Liver (tissue), 8 donors: ENCODE measurements at regions not wholly inside any gene's neighbourhood (a gene's known extent, or its start where the extent isn't known, plus 50 kb on each side); places are given as distances from the start of the nearest gene placed in this dataset.

Source experiments
- DNase-seq: peaks from one replicate; pipeline ENCODE4 v3.0.0-alpha.2; 2017; ENCODE audit warnings: low spot score
- H3K27ac ChIP-seq, 2 donors: one replicate each; pipeline ENCODE4 v1.7.0; 2013; ENCODE audit warnings: inconsistent platforms in 2 of 2, low read length in 2 of 2, control low read depth in 1 of 2, low read depth in 1 of 2, mild to moderate bottlenecking in 1 of 2
- H3K27me3 ChIP-seq, 4 donors: one replicate each; pipeline versions ENCODE4 v1.6.1 to v1.7.0; 2013; ENCODE audit warnings: low read length in 3 of 4, inconsistent platforms in 1 of 4, mild to moderate bottlenecking in 1 of 4, moderate library complexity in 1 of 4; ENCODE audit not compliant: control insufficient read depth in 4 of 4, insufficient read depth in 4 of 4
- H3K36me3 ChIP-seq, 4 donors: one replicate each; pipeline versions ENCODE4 v1.6.1 to v1.7.0; 2013; ENCODE audit warnings: low read length in 3 of 4, mild to moderate bottlenecking in 3 of 4, low read depth in 1 of 4, moderate library complexity in 1 of 4; ENCODE audit not compliant: control insufficient read depth in 4 of 4, insufficient read depth in 3 of 4
- H3K4me1 ChIP-seq, 4 donors: one replicate each; pipeline versions ENCODE4 v1.6.1 to v1.7.0; 2013; ENCODE audit warnings: low read length in 3 of 4, mild to moderate bottlenecking in 3 of 4, moderate library complexity in 1 of 4; ENCODE audit not compliant: control insufficient read depth in 4 of 4, insufficient read depth in 4 of 4
- H3K4me3 ChIP-seq, 3 donors: one replicate each; pipeline versions ENCODE4 v1.6.1 to v1.7.0; 2013; ENCODE audit warnings: low read length in 3 of 3, control low read depth in 1 of 3, low read depth in 1 of 3, mild to moderate bottlenecking in 1 of 3
- H3K9ac ChIP-seq, 2 donors: one replicate each; pipeline ENCODE4 v1.7.0; 2013; ENCODE audit warnings: low read length in 2 of 2, mild to moderate bottlenecking in 2 of 2, moderate library complexity in 2 of 2, control low read depth in 1 of 2, low read depth in 1 of 2
- H3K9me3 ChIP-seq, 4 donors: one replicate each; pipeline versions ENCODE4 v1.6.1 to v1.7.0; 2013; ENCODE audit warnings: low read length in 3 of 4; ENCODE audit not compliant: control insufficient read depth in 4 of 4
- EGR1 ChIP-seq, 2 donors: IDR thresholded peaks; 2 replicates each; pipeline ENCODE4 v1.6.1; 2016 to 2018; ENCODE audit warnings: antibody characterized with exemption in 2 of 2, low read depth in 2 of 2
- FOXA1 ChIP-seq: IDR thresholded peaks from 2 replicates; pipeline ENCODE4 v1.6.1; 2016; ENCODE audit warnings: antibody characterized with exemption
- FOXA2 ChIP-seq: IDR thresholded peaks from 2 replicates; pipeline ENCODE4 v1.6.1; 2016; ENCODE audit warnings: antibody characterized with exemption
- GABPA ChIP-seq, 2 donors: IDR thresholded peaks in 1 of 2; conservative IDR thresholded peaks in 1 of 2; 2 replicates each; pipeline ENCODE4 v1.6.1; 2016; ENCODE audit warnings: antibody characterized with exemption in 2 of 2, mild to moderate bottlenecking in 1 of 2, moderate library complexity in 1 of 2
- HNF4A ChIP-seq, 2 donors: conservative IDR thresholded peaks; 2 replicates each; pipeline ENCODE4 v1.6.1; 2016; ENCODE audit warnings: antibody characterized with exemption in 2 of 2, mild to moderate bottlenecking in 2 of 2
- HNF4G ChIP-seq: IDR thresholded peaks from 2 replicates; pipeline ENCODE4 v1.6.1; 2016; ENCODE audit warnings: antibody characterized with exemption
- JUND ChIP-seq, 2 donors: IDR thresholded peaks; 2 replicates each; pipeline ENCODE4 v1.6.1; 2016; ENCODE audit warnings: antibody characterized with exemption in 2 of 2
- NR2F2 ChIP-seq: IDR thresholded peaks from 2 replicates; pipeline ENCODE4 v1.6.1; 2016; ENCODE audit warnings: antibody characterized with exemption
- RAD21 ChIP-seq, 2 donors: IDR thresholded peaks; 2 replicates each; pipeline ENCODE4 v1.6.1; 2016; ENCODE audit warnings: antibody characterized with exemption in 2 of 2, mild to moderate bottlenecking in 2 of 2
- RXRA ChIP-seq, 2 donors: IDR thresholded peaks; 2 replicates each; pipeline ENCODE4 v1.6.1; 2017 to 2018; ENCODE audit warnings: antibody characterized with exemption in 2 of 2, mild to moderate bottlenecking in 1 of 2
- SP1 ChIP-seq: IDR thresholded peaks from 2 replicates; pipeline ENCODE4 v1.6.1; 2018; ENCODE audit warnings: antibody characterized with exemption, mild to moderate bottlenecking
- TAF1 ChIP-seq: conservative IDR thresholded peaks from 2 replicates; pipeline ENCODE4 v1.6.1; 2016; ENCODE audit warnings: antibody characterized with exemption, mild to moderate bottlenecking
- YY1 ChIP-seq: IDR thresholded peaks from 2 replicates; pipeline ENCODE4 v1.6.1; 2016; ENCODE audit warnings: antibody characterized with exemption, mild to moderate bottlenecking
- WGBS: extraction: QIAGEN DNeasy Blood & Tissue Kit; methylation state at CpG from one replicate; pipeline ENCODE4 v1.1.7; 2013; 5-methylcytosine and 5-hydroxymethylcytosine counted together
- TF ChIP-seq, protein P1 (sequence below): fragments of 150-350 bp; IDR thresholded peaks from 2 replicates; pipeline ENCODE4 v1.5.1; 2017; ENCODE audit warnings: improper control_type of control experiment, low read depth, low read length; ENCODE audit not compliant: missing input control
- TF ChIP-seq, protein P2 (sequence below): IDR thresholded peaks from 2 replicates; pipeline ENCODE4 v1.6.1; 2016; ENCODE audit warnings: antibody characterized with exemption, mild to moderate bottlenecking
- TF ChIP-seq, protein P3 (sequence below): IDR thresholded peaks from 2 replicates; pipeline ENCODE4 v1.6.1; 2016; ENCODE audit warnings: antibody characterized with exemption
- TF ChIP-seq, protein P4 (sequence below): IDR thresholded peaks from 2 replicates; pipeline ENCODE4 v1.6.1; 2016; ENCODE audit warnings: antibody characterized with exemption
- TF ChIP-seq, protein P5 (sequence below): IDR thresholded peaks from 2 replicates; pipeline ENCODE4 v1.6.1; 2016; ENCODE audit warnings: antibody characterized with exemption
- donor health status: healthy.
- donor health status: healthy.
- donor health status: healthy.
- donor health status: healthy.
- donor health status: healthy.

DNA sequence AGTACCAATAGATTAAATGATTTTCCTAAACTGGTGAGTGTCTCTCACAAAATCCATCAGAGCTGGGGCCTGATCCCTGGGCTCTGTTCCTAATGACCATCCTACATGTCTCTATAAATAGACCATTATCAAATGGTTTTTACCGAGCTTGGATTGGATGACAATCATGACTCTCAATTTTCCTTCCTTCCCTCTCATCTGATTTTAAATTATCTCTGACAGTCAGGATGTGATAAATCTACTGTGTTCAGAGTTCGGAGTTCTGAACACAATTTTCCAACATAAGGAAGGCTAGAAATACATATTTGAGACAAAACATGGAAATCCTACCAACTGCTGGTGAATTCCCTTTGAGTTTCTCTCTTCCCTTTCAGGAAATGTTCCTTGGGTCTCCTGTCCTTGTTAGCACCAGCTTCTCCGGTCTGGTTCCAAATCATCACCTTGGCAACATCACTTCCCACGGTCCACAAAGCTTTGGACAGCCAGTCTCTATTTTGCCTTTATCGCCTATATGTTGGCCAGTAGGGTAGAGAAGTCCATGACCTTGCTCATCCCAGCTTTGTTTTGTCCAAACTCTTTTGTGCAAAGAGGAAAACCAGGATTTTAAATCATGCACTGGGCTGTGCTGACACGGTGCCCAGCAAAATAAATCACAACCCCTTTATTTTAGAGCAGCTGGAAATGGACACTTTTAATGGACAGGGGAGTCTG lies 139.6 kb upstream of the ITGA6 start:
- Histone ChIP-seq H3K4me3 (no peak overlapping the region), H3K9me3 (no peaks in the 10 kb centered on the region), H3K27ac (no peak overlapping the region), H3K27me3 (no peaks in the 10 kb centered on the region), H3K4me1 (no peaks in the 10 kb centered on the region), H3K9ac (no peak overlapping the region), H3K36me3 (no peaks in the 10 kb centered on the region)
- WGBS, result 80% methylated on average over 6 of the region's 6 CpGs
- TF ChIP-seq RXRA (IDR thresholded peaks at IDR 0.05), result no peak
- TF ChIP-seq SP1, result no peak
- TF ChIP-seq, protein P1, sequence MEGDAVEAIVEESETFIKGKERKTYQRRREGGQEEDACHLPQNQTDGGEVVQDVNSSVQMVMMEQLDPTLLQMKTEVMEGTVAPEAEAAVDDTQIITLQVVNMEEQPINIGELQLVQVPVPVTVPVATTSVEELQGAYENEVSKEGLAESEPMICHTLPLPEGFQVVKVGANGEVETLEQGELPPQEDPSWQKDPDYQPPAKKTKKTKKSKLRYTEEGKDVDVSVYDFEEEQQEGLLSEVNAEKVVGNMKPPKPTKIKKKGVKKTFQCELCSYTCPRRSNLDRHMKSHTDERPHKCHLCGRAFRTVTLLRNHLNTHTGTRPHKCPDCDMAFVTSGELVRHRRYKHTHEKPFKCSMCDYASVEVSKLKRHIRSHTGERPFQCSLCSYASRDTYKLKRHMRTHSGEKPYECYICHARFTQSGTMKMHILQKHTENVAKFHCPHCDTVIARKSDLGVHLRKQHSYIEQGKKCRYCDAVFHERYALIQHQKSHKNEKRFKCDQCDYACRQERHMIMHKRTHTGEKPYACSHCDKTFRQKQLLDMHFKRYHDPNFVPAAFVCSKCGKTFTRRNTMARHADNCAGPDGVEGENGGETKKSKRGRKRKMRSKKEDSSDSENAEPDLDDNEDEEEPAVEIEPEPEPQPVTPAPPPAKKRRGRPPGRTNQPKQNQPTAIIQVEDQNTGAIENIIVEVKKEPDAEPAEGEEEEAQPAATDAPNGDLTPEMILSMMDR, result no peak
- TF ChIP-seq TAF1, result no peak
- TF ChIP-seq FOXA2, result no peak
- TF ChIP-seq, protein P2, sequence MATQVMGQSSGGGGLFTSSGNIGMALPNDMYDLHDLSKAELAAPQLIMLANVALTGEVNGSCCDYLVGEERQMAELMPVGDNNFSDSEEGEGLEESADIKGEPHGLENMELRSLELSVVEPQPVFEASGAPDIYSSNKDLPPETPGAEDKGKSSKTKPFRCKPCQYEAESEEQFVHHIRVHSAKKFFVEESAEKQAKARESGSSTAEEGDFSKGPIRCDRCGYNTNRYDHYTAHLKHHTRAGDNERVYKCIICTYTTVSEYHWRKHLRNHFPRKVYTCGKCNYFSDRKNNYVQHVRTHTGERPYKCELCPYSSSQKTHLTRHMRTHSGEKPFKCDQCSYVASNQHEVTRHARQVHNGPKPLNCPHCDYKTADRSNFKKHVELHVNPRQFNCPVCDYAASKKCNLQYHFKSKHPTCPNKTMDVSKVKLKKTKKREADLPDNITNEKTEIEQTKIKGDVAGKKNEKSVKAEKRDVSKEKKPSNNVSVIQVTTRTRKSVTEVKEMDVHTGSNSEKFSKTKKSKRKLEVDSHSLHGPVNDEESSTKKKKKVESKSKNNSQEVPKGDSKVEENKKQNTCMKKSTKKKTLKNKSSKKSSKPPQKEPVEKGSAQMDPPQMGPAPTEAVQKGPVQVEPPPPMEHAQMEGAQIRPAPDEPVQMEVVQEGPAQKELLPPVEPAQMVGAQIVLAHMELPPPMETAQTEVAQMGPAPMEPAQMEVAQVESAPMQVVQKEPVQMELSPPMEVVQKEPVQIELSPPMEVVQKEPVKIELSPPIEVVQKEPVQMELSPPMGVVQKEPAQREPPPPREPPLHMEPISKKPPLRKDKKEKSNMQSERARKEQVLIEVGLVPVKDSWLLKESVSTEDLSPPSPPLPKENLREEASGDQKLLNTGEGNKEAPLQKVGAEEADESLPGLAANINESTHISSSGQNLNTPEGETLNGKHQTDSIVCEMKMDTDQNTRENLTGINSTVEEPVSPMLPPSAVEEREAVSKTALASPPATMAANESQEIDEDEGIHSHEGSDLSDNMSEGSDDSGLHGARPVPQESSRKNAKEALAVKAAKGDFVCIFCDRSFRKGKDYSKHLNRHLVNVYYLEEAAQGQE, result no peak
- TF ChIP-seq, protein P3, sequence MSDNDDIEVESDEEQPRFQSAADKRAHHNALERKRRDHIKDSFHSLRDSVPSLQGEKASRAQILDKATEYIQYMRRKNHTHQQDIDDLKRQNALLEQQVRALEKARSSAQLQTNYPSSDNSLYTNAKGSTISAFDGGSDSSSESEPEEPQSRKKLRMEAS, result no peak
- TF ChIP-seq YY1, result no peak
- no peak for TF ChIP-seq RAD21 (IDR thresholded peaks at IDR 0.05)
- TF ChIP-seq EGR1 (IDR thresholded peaks at IDR 0.05; ENCODE audit: low read depth in 2 of 2), result no peak
- TF ChIP-seq JUND (IDR thresholded peaks at IDR 0.05), result no peak
- TF ChIP-seq GABPA (IDR thresholded peaks at IDR 0.05 in 1 of 2, conservative IDR thresholded peaks at IDR 0.05 in 1 of 2), result no peak
- no peak for TF ChIP-seq NR2F2
- TF ChIP-seq HNF4A (conservative IDR thresholded peaks at IDR 0.05), result no peak
- no peak for TF ChIP-seq HNF4G
- no peak for DNase-seq

DNA sequence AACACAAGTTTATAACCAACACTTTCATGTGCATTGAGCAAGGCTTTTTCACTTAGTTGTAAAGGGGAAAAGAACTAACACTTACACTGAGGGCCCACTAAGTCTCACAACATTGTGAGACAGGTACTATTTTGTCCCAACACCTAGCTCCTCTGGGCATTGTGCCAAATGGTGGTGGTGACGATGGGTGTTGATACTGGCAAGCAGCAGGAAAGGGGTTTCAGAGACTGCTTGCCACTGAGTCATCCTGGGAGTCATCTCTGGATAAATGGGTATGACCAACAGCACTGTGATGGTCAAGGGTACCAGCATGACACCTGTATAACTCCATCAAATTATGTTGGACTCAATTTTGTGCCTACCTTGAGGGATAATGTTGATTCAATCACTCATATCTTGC lies 138.8 kb upstream of the ITGA6 start:
- Histone ChIP-seq H3K9ac (no peak overlapping the region), H3K36me3 (no peaks in the 10 kb centered on the region), H3K4me3 (no peak overlapping the region), H3K27ac (no peak overlapping the region), H3K9me3 (no peaks in the 10 kb centered on the region), H3K27me3 (no peaks in the 10 kb centered on the region), H3K4me1 (no peaks in the 10 kb centered on the region)
- WGBS, result 28% methylated on average over 1 of the region's 1 CpG
- DNase-seq, result no peak
- TF ChIP-seq, protein P1, result no peak
- no peak for TF ChIP-seq FOXA1
- TF ChIP-seq, protein P3, result no peak
- no peak for TF ChIP-seq HNF4G
- TF ChIP-seq, protein P4, sequence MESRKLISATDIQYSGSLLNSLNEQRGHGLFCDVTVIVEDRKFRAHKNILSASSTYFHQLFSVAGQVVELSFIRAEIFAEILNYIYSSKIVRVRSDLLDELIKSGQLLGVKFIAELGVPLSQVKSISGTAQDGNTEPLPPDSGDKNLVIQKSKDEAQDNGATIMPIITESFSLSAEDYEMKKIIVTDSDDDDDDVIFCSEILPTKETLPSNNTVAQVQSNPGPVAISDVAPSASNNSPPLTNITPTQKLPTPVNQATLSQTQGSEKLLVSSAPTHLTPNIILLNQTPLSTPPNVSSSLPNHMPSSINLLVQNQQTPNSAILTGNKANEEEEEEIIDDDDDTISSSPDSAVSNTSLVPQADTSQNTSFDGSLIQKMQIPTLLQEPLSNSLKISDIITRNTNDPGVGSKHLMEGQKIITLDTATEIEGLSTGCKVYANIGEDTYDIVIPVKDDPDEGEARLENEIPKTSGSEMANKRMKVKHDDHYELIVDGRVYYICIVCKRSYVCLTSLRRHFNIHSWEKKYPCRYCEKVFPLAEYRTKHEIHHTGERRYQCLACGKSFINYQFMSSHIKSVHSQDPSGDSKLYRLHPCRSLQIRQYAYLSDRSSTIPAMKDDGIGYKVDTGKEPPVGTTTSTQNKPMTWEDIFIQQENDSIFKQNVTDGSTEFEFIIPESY, result no peak
- TF ChIP-seq, protein P2, result no peak
- TF ChIP-seq SP1, result no peak
- TF ChIP-seq, protein P5, sequence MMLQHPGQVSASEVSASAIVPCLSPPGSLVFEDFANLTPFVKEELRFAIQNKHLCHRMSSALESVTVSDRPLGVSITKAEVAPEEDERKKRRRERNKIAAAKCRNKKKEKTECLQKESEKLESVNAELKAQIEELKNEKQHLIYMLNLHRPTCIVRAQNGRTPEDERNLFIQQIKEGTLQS, result no peak
- no peak for TF ChIP-seq HNF4A (conservative IDR thresholded peaks at IDR 0.05)
